ENCODE measurements at regions not wholly inside any gene's neighbourhood (a gene's known extent, or its start where the extent isn't known, plus 50 kb on each side); places are given as distances from the start of the nearest gene placed in this dataset.
"Not testable (repeated sequence)": the region's sequence is repeated elsewhere in the genome, so short reads cannot be mapped to it uniquely, and the experiment has no call there.

DNA sequence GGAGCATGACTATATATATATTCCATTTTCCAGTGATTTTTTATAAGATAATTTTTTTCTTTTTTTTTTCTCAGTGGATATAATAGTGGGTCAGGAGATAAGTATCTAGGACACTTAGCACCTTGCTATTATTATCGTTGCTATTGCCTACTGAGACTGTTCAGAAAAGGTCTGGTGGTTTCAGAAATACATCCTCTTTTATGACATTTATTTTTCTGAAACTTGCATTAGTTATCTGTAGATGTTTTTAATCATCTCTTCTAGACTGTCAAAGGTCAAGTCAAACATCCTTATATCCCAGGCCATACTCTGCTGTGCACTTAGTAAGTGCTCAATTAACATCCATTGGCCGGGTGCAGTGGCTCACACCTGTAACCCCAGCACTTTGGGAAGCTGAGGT lies 72.9 kb upstream of the MED14 start:
- no CpG with 5 or more reads among the region's 2 CpGs for WGBS (ENCODE audit: insufficient coverage)
- H3K9me3 ChIP-seq (ENCODE audit: control extremely low read depth in 1 of 5, control insufficient read depth in 4 of 5, insufficient read depth in 2 of 5, low read depth in 1 of 5, low read length in 4 of 5): no peaks in the 10 kb centered on the region
- H3K36me3 ChIP-seq (ENCODE audit: control insufficient read depth in 4 of 4, insufficient read depth in 4 of 4, low read length in 3 of 4): no peaks in the 10 kb centered on the region
- no peak overlapping the region for H3K4me3 ChIP-seq (ENCODE audit: control insufficient read depth in 1 of 7, extremely low read depth in 1 of 7, insufficient read depth in 4 of 7, low read depth in 2 of 7, low read length in 6 of 7)
- H3K27ac ChIP-seq (ENCODE audit: insufficient read depth in 1 of 2, low read depth in 1 of 2, low read length in 2 of 2, poor library complexity in 1 of 2, severe bottlenecking in 2 of 2): no peak overlapping the region
- ChIA-PET CTCF (interaction anchor here (1.4 kb wide), 2 partner anchors 14 to 69 kb away, joined by 3 to 5 read pairs; no protein-coding TSS in a partner anchor), POLR2A (no interaction called here)
- H3K4me1 ChIP-seq (ENCODE audit: control extremely low read depth in 1 of 4, control insufficient read depth in 4 of 4, insufficient read depth in 4 of 4, low read length in 3 of 4): no peaks in the 10 kb centered on the region
- no peak for DNase-seq
- peaks cover 0 to 26% (median 0%) of the 10 kb centered on the region in 5 experiments for H3K27me3 ChIP-seq (replicated peaks in 2 of 5; ENCODE audit: control insufficient read depth in 4 of 5, insufficient read depth in 5 of 5, low read length in 4 of 5)

- Histone ChIP-seq H3K27me3 (replicated peaks in 2 of 5; ENCODE audit: control insufficient read depth in 4 of 5, insufficient read depth in 5 of 5, low read length in 4 of 5) (peaks cover 0 to 19% (median 0%) of the 10 kb centered on the region in 5 experiments), H3K4me3 (ENCODE audit: control insufficient read depth in 1 of 7, extremely low read depth in 1 of 7, insufficient read depth in 4 of 7, low read depth in 2 of 7, low read length in 6 of 7) (no peak overlapping the region), H3K4me1 (ENCODE audit: control extremely low read depth in 1 of 4, control insufficient read depth in 4 of 4, insufficient read depth in 4 of 4, low read length in 3 of 4) (no peaks in the 10 kb centered on the region), H3K27ac (ENCODE audit: insufficient read depth in 1 of 2, low read depth in 1 of 2, low read length in 2 of 2, poor library complexity in 1 of 2, severe bottlenecking in 2 of 2) (no peak overlapping the region), H3K36me3 (ENCODE audit: control insufficient read depth in 4 of 4, insufficient read depth in 4 of 4, low read length in 3 of 4) (no peaks in the 10 kb centered on the region), H3K9me3 (ENCODE audit: control extremely low read depth in 1 of 5, control insufficient read depth in 4 of 5, insufficient read depth in 2 of 5, low read depth in 1 of 5, low read length in 4 of 5) (peaks cover 0 to 3% (median 0%) of the 10 kb centered on the region in 5 experiments)
- CTCF ChIA-PET: no interaction called here
- POLR2A ChIA-PET: no interaction called here
- no peak for DNase-seq
Measured at GRCh38 chrX:40809210-40809609, 73.9 kb upstream of the MED14 start.

DNA sequence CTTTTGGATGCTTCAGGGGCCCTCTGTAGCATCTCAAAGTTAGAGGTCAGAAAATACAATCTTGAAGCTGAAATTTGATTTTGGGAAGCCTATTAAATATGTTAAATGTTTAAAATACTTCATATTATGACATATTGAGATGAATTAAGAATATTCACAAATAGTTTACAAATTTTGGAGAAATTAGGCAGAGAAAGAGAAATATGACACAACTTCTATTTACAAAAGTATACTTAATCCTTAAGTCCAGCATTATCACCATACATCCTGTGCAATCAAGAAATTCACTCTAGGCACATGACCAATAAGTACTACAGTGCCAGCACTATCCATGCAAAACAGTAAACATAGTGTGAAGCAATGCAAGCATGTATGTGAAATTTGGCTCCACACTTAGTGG lies 79.7 kb upstream of the MED14 start:
- CTCF ChIA-PET, POLR2A ChIA-PET: not testable (repeated sequence)

GRCh38 chrX:40816906-40817305 lies 81.6 kb upstream of the MED14 start:
- POLR2A ChIA-PET: no interaction called here

More for the DNA sequence above, 79.7 kb upstream of the MED14 start:
- not testable (repeated sequence) for H3K4me3 ChIP-seq (ENCODE audit: control insufficient read depth in 1 of 7, extremely low read depth in 1 of 7, insufficient read depth in 4 of 7, low read depth in 2 of 7, low read length in 6 of 7); H3K36me3 ChIP-seq (ENCODE audit: control insufficient read depth in 4 of 4, insufficient read depth in 4 of 4, low read length in 3 of 4); H3K4me1 ChIP-seq (ENCODE audit: control extremely low read depth in 1 of 4, control insufficient read depth in 4 of 4, insufficient read depth in 4 of 4, low read length in 3 of 4); H3K27me3 ChIP-seq (replicated peaks in 2 of 5; ENCODE audit: control insufficient read depth in 4 of 5, insufficient read depth in 5 of 5, low read length in 4 of 5); H3K27ac ChIP-seq (ENCODE audit: insufficient read depth in 1 of 2, low read depth in 1 of 2, low read length in 2 of 2, poor library complexity in 1 of 2, severe bottlenecking in 2 of 2)
- DNase-seq: peak in 1 of 3 donors; percentile 6
- H3K9me3 ChIP-seq (ENCODE audit: control extremely low read depth in 1 of 5, control insufficient read depth in 4 of 5, insufficient read depth in 2 of 5, low read depth in 1 of 5, low read length in 4 of 5): peaks cover 0 to 12% (median 2%) of the 10 kb centered on the region in 5 experiments

GRCh38 chrX:40818236-40818635 lies 82.9 kb upstream of the MED14 start:
- no peak for DNase-seq
- Histone ChIP-seq H3K27ac (ENCODE audit: insufficient read depth in 1 of 2, low read depth in 1 of 2, low read length in 2 of 2, poor library complexity in 1 of 2, severe bottlenecking in 2 of 2) (no peak overlapping the region), H3K27me3 (replicated peaks in 2 of 5; ENCODE audit: control insufficient read depth in 4 of 5, insufficient read depth in 5 of 5, low read length in 4 of 5) (peaks cover 0 to 5% (median 0%) of the 10 kb centered on the region in 5 experiments), H3K4me3 (ENCODE audit: control insufficient read depth in 1 of 7, extremely low read depth in 1 of 7, insufficient read depth in 4 of 7, low read depth in 2 of 7, low read length in 6 of 7) (no peak overlapping the region), H3K9me3 (ENCODE audit: control extremely low read depth in 1 of 5, control insufficient read depth in 4 of 5, insufficient read depth in 2 of 5, low read depth in 1 of 5, low read length in 4 of 5) (peaks cover 0 to 15% (median 3%) of the 10 kb centered on the region in 5 experiments), H3K4me1 (ENCODE audit: control extremely low read depth in 1 of 4, control insufficient read depth in 4 of 4, insufficient read depth in 4 of 4, low read length in 3 of 4) (no peaks in the 10 kb centered on the region), H3K36me3 (ENCODE audit: control insufficient read depth in 4 of 4, insufficient read depth in 4 of 4, low read length in 3 of 4) (no peaks in the 10 kb centered on the region)
- ChIA-PET POLR2A (no interaction called here), CTCF (interaction anchor here (0.6 kb wide), 1 partner anchor 213 kb away, joined by 4 read pairs; no protein-coding TSS in a partner anchor)
- WGBS (ENCODE audit: insufficient coverage): no CpG with 5 or more reads among the region's 1 CpG

More at GRCh38 chrX:40816906-40817305, 81.6 kb upstream of the MED14 start:
- Histone ChIP-seq H3K4me1 (ENCODE audit: control extremely low read depth in 1 of 4, control insufficient read depth in 4 of 4, insufficient read depth in 4 of 4, low read length in 3 of 4) (no peaks in the 10 kb centered on the region), H3K9me3 (ENCODE audit: control extremely low read depth in 1 of 5, control insufficient read depth in 4 of 5, insufficient read depth in 2 of 5, low read depth in 1 of 5, low read length in 4 of 5) (peaks cover 0 to 12% (median 2%) of the 10 kb centered on the region in 5 experiments), H3K36me3 (ENCODE audit: control insufficient read depth in 4 of 4, insufficient read depth in 4 of 4, low read length in 3 of 4) (no peaks in the 10 kb centered on the region), H3K27me3 (replicated peaks in 2 of 5; ENCODE audit: control insufficient read depth in 4 of 5, insufficient read depth in 5 of 5, low read length in 4 of 5) (peaks cover 0 to 2% (median 0%) of the 10 kb centered on the region in 5 experiments), H3K27ac (ENCODE audit: insufficient read depth in 1 of 2, low read depth in 1 of 2, low read length in 2 of 2, poor library complexity in 1 of 2, severe bottlenecking in 2 of 2) (no peak overlapping the region), H3K4me3 (ENCODE audit: control insufficient read depth in 1 of 7, extremely low read depth in 1 of 7, insufficient read depth in 4 of 7, low read depth in 2 of 7, low read length in 6 of 7) (no peak overlapping the region)
- no peak for DNase-seq
- WGBS (ENCODE audit: insufficient coverage): 65% methylated on average over 6 of the region's 6 CpGs
- CTCF ChIA-PET: no interaction called here

GRCh38 chrX:40821780-40822179 lies 86.4 kb upstream of the MED14 start:
- H3K9me3 ChIP-seq (ENCODE audit: control extremely low read depth in 1 of 5, control insufficient read depth in 4 of 5, insufficient read depth in 2 of 5, low read depth in 1 of 5, low read length in 4 of 5): peaks cover 0 to 10% (median 3%) of the 10 kb centered on the region in 5 experiments
- no peaks in the 10 kb centered on the region for H3K36me3 ChIP-seq (ENCODE audit: control insufficient read depth in 4 of 4, insufficient read depth in 4 of 4, low read length in 3 of 4)
- H3K4me1 ChIP-seq (ENCODE audit: control extremely low read depth in 1 of 4, control insufficient read depth in 4 of 4, insufficient read depth in 4 of 4, low read length in 3 of 4): no peaks in the 10 kb centered on the region
- ChIA-PET POLR2A (no interaction called here), CTCF (no interaction called here)
- no peak overlapping the region for H3K4me3 ChIP-seq (ENCODE audit: control insufficient read depth in 1 of 7, extremely low read depth in 1 of 7, insufficient read depth in 4 of 7, low read depth in 2 of 7, low read length in 6 of 7)
- H3K27me3 ChIP-seq (replicated peaks in 2 of 5; ENCODE audit: control insufficient read depth in 4 of 5, insufficient read depth in 5 of 5, low read length in 4 of 5): peaks cover 0 to 3% (median 0%) of the 10 kb centered on the region in 5 experiments
- WGBS (ENCODE audit: insufficient coverage): 87% methylated on average over 2 of the region's 4 CpGs
- H3K27ac ChIP-seq (ENCODE audit: insufficient read depth in 1 of 2, low read depth in 1 of 2, low read length in 2 of 2, poor library complexity in 1 of 2, severe bottlenecking in 2 of 2): no peak overlapping the region
- no peak for DNase-seq

- DNase-seq: no peak
- ChIA-PET CTCF (no interaction called here), POLR2A (no interaction called here)
- Histone ChIP-seq H3K36me3 (ENCODE audit: control insufficient read depth in 4 of 4, insufficient read depth in 4 of 4, low read length in 3 of 4) (no peaks in the 10 kb centered on the region), H3K9me3 (ENCODE audit: control extremely low read depth in 1 of 5, control insufficient read depth in 4 of 5, insufficient read depth in 2 of 5, low read depth in 1 of 5, low read length in 4 of 5) (peaks cover 0 to 6% (median 2%) of the 10 kb centered on the region in 5 experiments), H3K27me3 (replicated peaks in 2 of 5; ENCODE audit: control insufficient read depth in 4 of 5, insufficient read depth in 5 of 5, low read length in 4 of 5) (peaks cover 0 to 3% (median 0%) of the 10 kb centered on the region in 5 experiments), H3K4me1 (ENCODE audit: control extremely low read depth in 1 of 4, control insufficient read depth in 4 of 4, insufficient read depth in 4 of 4, low read length in 3 of 4) (no peaks in the 10 kb centered on the region), H3K4me3 (ENCODE audit: control insufficient read depth in 1 of 7, extremely low read depth in 1 of 7, insufficient read depth in 4 of 7, low read depth in 2 of 7, low read length in 6 of 7) (no peak overlapping the region), H3K27ac (ENCODE audit: insufficient read depth in 1 of 2, low read depth in 1 of 2, low read length in 2 of 2, poor library complexity in 1 of 2, severe bottlenecking in 2 of 2) (no peak overlapping the region)
- 96% methylated on average over 4 of the region's 4 CpGs for WGBS (ENCODE audit: insufficient coverage)
Measured at GRCh38 chrX:40827331-40827730, 92.0 kb upstream of the MED14 start.

Measured in common myeloid progenitor, CD34-positive (primary cell).